B cell (primary cell): ENCODE measurements at regions not wholly inside any gene's neighbourhood (a gene's known extent, or its start where the extent isn't known, plus 50 kb on each side); places are given as distances from the start of the nearest gene placed in this dataset.

Source experiments
- EZH2 ChIP-seq: IDR thresholded peaks from 2 replicates; pipeline ENCODE4 v1.6.1; 2012; ENCODE audit warnings: borderline replicate concordance, low read depth, mild to moderate bottlenecking, moderate library complexity, low read length; ENCODE audit not compliant: insufficient read depth, poor library complexity, severe bottlenecking
- TF ChIP-seq, protein P1 (sequence below): fragments of 200-600 bp; IDR thresholded peaks from one replicate; pipeline ENCODE4 v1.8.0; 2022; ENCODE audit warnings: antibody characterized with exemption, mild to moderate bottlenecking

DNA sequence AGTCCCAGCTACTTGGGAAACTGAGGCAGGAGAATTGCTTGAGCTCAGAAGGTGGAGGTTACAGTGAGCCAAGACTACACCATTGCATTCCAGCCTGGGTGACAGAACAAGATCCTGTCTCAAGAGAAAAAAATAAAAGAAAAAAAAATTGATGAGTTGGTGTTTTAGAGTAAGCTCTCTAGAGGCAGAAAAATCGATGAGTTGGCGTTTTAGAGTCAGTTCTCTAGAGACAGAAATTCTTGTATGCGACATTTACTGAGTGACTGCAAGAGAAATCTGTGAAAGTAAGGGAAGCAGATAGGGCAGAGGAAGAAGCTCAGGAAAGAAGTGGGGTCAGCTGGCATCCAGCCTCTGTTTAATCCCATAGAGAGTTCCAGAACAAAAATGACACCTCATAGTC lies 298.7 kb upstream of the ARRDC4 start:
- TF ChIP-seq, protein P1, sequence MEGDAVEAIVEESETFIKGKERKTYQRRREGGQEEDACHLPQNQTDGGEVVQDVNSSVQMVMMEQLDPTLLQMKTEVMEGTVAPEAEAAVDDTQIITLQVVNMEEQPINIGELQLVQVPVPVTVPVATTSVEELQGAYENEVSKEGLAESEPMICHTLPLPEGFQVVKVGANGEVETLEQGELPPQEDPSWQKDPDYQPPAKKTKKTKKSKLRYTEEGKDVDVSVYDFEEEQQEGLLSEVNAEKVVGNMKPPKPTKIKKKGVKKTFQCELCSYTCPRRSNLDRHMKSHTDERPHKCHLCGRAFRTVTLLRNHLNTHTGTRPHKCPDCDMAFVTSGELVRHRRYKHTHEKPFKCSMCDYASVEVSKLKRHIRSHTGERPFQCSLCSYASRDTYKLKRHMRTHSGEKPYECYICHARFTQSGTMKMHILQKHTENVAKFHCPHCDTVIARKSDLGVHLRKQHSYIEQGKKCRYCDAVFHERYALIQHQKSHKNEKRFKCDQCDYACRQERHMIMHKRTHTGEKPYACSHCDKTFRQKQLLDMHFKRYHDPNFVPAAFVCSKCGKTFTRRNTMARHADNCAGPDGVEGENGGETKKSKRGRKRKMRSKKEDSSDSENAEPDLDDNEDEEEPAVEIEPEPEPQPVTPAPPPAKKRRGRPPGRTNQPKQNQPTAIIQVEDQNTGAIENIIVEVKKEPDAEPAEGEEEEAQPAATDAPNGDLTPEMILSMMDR: no peak
- no peak for TF ChIP-seq EZH2
